A549 (cell line): ENCODE measurements at regions not wholly inside any gene's neighbourhood (a gene's known extent, or its start where the extent isn't known, plus 50 kb on each side); places are given as distances from the start of the nearest gene placed in this dataset.

Experiments used
- ATAC-seq, 2 experiments: fragments of 200-7000 bp in 1 of 2; fragments of >200 bp in 1 of 2; cut with Nextera tagmentation in 1 of 2; cut with Tn5 transposase in 1 of 2; 3 replicates each; pipeline versions ENCODE4 v1.8.0 to v1.9.1; 2018 to 2020; ENCODE audit warnings: mild to moderate bottlenecking in 1 of 2, moderate library complexity in 1 of 2
- CTCF ChIA-PET: fragments of 300-600 bp; sonication (Branson Sonifier 250); formaldehyde crosslinking; extraction: SDS; loops from one replicate; lab custom pipeline; 2021; ENCODE audit warnings: antibody characterized with exemption, inconsistent platforms; lab: Yijun Ruan, JAX
- POLR2A ChIA-PET: fragments of 350-600 bp; formaldehyde crosslinking; extraction: SDS; loops from one replicate; lab custom pipeline; 2021; ENCODE audit warnings: antibody characterized with exemption, inconsistent platforms; lab: Yijun Ruan, JAX
- DNase-seq, 2 experiments: peaks; one replicate each; pipeline versions ENCODE4 v3.0.0 to v3.0.0-alpha.2; 2011 to 2016; ENCODE audit warnings: low read depth in 1 of 2, low spot score in 1 of 2
- FAIRE-seq: peaks from 2 replicates; lab custom pipeline; 2011; peaks lifted over from hg19 to GRCh38; lab: Jason Lieb, UNC
- H3K27ac ChIP-seq, 2 experiments: fragments of >200 bp; sonication (Bioruptor Twin); formaldehyde crosslinking; 3 replicates each; pipeline ENCODE4 v1.5.1; 2016 to 2017
- H3K4me1 ChIP-seq: fragments of >200 bp; sonication (Bioruptor Twin); formaldehyde crosslinking; 3 replicates; pipeline ENCODE4 v1.6.1; 2016
- H3K4me2 ChIP-seq: fragments of >200 bp; sonication (Bioruptor Twin); formaldehyde crosslinking; 3 replicates; pipeline ENCODE4 v1.6.1; 2016
- H3K4me3 ChIP-seq: fragments of >200 bp; sonication (Bioruptor Twin); formaldehyde crosslinking; 3 replicates; pipeline ENCODE4 v1.5.1; 2016
- H3K9me3 ChIP-seq: fragments of >200 bp; sonication (Bioruptor Twin); formaldehyde crosslinking; 3 replicates; pipeline ENCODE4 v1.6.1; 2016
- CBX8 ChIP-seq: fragments of 200-600 bp; sonication (generic); IDR thresholded peaks from 2 replicates; pipeline ENCODE4 v1.6.1; 2016
- CEBPB ChIP-seq, 2 experiments: fragments of >200 bp in 1 of 2; sonication (Bioruptor Twin) in 1 of 2; formaldehyde crosslinking in 1 of 2; IDR thresholded peaks; 2 replicates each; pipeline ENCODE4 v1.6.1; 2012 to 2016
- EP300 ChIP-seq, 2 experiments: fragments of >200 bp; sonication (Bioruptor Twin); formaldehyde crosslinking; IDR thresholded peaks; 2 replicates in 1 of 2; 3 replicates in 1 of 2; pipeline ENCODE4 v1.6.1; 2016 to 2017
- ESRRA ChIP-seq: fragments of 150-350 bp; IDR thresholded peaks from 2 replicates; pipeline ENCODE4 v1.6.1; 2014; ENCODE audit warnings: mild to moderate bottlenecking, low read length, borderline replicate concordance
- FOSL2 ChIP-seq, 2 experiments: fragments of 450-650 bp in 1 of 2; fragments of >200 bp in 1 of 2; sonication (Bioruptor Twin) in 1 of 2; formaldehyde crosslinking; IDR thresholded peaks; 2 replicates each; pipeline versions ENCODE4 v1.5.0 to v1.6.1; 2016 to 2020; ENCODE audit warnings: mild to moderate bottlenecking in 1 of 2, moderate library complexity in 1 of 2
- HES2 ChIP-seq: fragments of >200 bp; sonication (Bioruptor Twin); formaldehyde crosslinking; IDR thresholded peaks from 2 replicates; pipeline ENCODE4 v1.6.1; 2016
- HEYL ChIP-seq: fragments of 250-450 bp; sonication (Bioruptor Pico); IDR thresholded peaks from 2 replicates; pipeline ENCODE4 v1.8.0; 2021; ENCODE audit warnings: mild to moderate bottlenecking, moderate library complexity
- KDM1A ChIP-seq: fragments of 200-600 bp; sonication (generic); IDR thresholded peaks from 2 replicates; pipeline ENCODE4 v1.6.1; 2016; ENCODE audit warnings: low read depth, mild to moderate bottlenecking
- KDM5A ChIP-seq: fragments of 200-600 bp; sonication (generic); IDR thresholded peaks from 2 replicates; pipeline ENCODE4 v1.6.1; 2016; ENCODE audit warnings: antibody characterized with exemption, mild to moderate bottlenecking
- MAZ ChIP-seq: fragments of 150-350 bp; IDR thresholded peaks from 2 replicates; pipeline ENCODE4 v1.6.1; 2014; ENCODE audit warnings: antibody characterized with exemption, low read depth, low read length, borderline replicate concordance
- MYC ChIP-seq: IDR thresholded peaks from 2 replicates; pipeline ENCODE4 v1.6.1; 2012; ENCODE audit warnings: mild to moderate bottlenecking, inconsistent platforms, low read length, improper control_type of control experiment, borderline replicate concordance
- NR3C1 ChIP-seq: fragments of >200 bp; sonication (Bioruptor Twin); formaldehyde crosslinking; IDR thresholded peaks from 3 replicates; pipeline ENCODE4 v1.6.1; 2017
- POLR2A ChIP-seq: IDR thresholded peaks from 2 replicates; pipeline ENCODE4 v1.6.1; 2012; ENCODE audit warnings: mild to moderate bottlenecking, low read length
- RFX5 ChIP-seq: fragments of 450-650 bp; IDR thresholded peaks from 2 replicates; pipeline ENCODE4 v1.7.1; 2014; ENCODE audit warnings: antibody characterized with exemption, mild to moderate bottlenecking, moderate library complexity
- SREBF2 ChIP-seq: fragments of 450-650 bp; IDR thresholded peaks from 2 replicates; pipeline ENCODE4 v1.6.1; 2014; ENCODE audit warnings: mild to moderate bottlenecking, moderate library complexity
- TFCP2L1 ChIP-seq: fragments of 250-450 bp; sonication (Bioruptor Pico); IDR thresholded peaks from 2 replicates; pipeline ENCODE4 v1.5.0; 2021; ENCODE audit warnings: mild to moderate bottlenecking
- ZC3H11A ChIP-seq: fragments of 450-650 bp; IDR thresholded peaks from 2 replicates; pipeline ENCODE4 v1.6.1; 2014; ENCODE audit warnings: antibody characterized with exemption, mild to moderate bottlenecking
- ZSCAN20 ChIP-seq: fragments of 250-450 bp; sonication (Bioruptor Pico); IDR thresholded peaks from 2 replicates; pipeline ENCODE4 v1.8.0; 2022; ENCODE audit warnings: mild to moderate bottlenecking, moderate library complexity
- WGBS: methylation state at CpG from one replicate; pipeline ENCODE4 v1.1.6; 2017; ENCODE audit errors: missing lambda C conversion rate; 5-methylcytosine and 5-hydroxymethylcytosine counted together
- TF ChIP-seq, protein P1 (sequence below): fragments of 200-600 bp; sonication (generic); IDR thresholded peaks from 2 replicates; pipeline ENCODE4 v1.6.1; 2016; ENCODE audit warnings: antibody characterized with exemption, mild to moderate bottlenecking, moderate library complexity
- TF ChIP-seq, protein P2 (sequence below): fragments of 250-450 bp; sonication (Bioruptor Pico); IDR thresholded peaks from 2 replicates; pipeline ENCODE4 v1.5.0; 2020; ENCODE audit warnings: low read depth, mild to moderate bottlenecking, moderate library complexity
- TF ChIP-seq, protein P3 (sequence below): fragments of 450-650 bp; IDR thresholded peaks from 2 replicates; pipeline ENCODE4 v1.6.1; 2014; ENCODE audit warnings: antibody characterized with exemption
- TF ChIP-seq, protein P4 (sequence below): fragments of >200 bp; sonication (Bioruptor Twin); formaldehyde crosslinking; IDR thresholded peaks from 3 replicates; pipeline ENCODE4 v1.5.1; 2016

DNA sequence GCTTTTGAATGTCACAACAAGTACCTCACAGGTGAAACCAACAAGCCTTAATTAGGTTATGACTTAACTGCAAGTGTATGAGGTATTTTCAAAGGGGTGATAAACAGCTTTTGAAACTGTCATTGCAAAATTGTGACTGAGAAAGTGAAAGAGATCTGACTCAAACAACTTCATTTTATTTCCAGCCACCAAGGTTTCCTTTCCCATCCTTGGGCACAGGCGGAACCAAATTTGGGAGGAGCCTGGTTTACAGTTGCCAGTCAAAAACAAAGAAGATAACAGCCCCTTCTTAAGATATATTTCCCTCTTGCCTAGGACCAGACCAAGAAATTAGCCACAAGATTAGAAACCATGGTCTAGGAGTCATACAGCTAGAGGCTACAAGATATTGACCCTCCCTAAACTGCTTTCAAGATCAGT lies 417.1 kb downstream of the CSNK1G3 start:
- ATAC-seq (no peak), DNase-seq (no peak)
- no peak for TF ChIP-seq EP300 (IDR thresholded peaks at IDR 0.05)
- no peak for TF ChIP-seq CEBPB (IDR thresholded peaks at IDR 0.05)
- no peak for TF ChIP-seq ZSCAN20 (CRISPR knock-in tag)
- TF ChIP-seq, protein P1, sequence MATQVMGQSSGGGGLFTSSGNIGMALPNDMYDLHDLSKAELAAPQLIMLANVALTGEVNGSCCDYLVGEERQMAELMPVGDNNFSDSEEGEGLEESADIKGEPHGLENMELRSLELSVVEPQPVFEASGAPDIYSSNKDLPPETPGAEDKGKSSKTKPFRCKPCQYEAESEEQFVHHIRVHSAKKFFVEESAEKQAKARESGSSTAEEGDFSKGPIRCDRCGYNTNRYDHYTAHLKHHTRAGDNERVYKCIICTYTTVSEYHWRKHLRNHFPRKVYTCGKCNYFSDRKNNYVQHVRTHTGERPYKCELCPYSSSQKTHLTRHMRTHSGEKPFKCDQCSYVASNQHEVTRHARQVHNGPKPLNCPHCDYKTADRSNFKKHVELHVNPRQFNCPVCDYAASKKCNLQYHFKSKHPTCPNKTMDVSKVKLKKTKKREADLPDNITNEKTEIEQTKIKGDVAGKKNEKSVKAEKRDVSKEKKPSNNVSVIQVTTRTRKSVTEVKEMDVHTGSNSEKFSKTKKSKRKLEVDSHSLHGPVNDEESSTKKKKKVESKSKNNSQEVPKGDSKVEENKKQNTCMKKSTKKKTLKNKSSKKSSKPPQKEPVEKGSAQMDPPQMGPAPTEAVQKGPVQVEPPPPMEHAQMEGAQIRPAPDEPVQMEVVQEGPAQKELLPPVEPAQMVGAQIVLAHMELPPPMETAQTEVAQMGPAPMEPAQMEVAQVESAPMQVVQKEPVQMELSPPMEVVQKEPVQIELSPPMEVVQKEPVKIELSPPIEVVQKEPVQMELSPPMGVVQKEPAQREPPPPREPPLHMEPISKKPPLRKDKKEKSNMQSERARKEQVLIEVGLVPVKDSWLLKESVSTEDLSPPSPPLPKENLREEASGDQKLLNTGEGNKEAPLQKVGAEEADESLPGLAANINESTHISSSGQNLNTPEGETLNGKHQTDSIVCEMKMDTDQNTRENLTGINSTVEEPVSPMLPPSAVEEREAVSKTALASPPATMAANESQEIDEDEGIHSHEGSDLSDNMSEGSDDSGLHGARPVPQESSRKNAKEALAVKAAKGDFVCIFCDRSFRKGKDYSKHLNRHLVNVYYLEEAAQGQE = no peak
- no peak for TF ChIP-seq RFX5
- TF ChIP-seq, protein P2, sequence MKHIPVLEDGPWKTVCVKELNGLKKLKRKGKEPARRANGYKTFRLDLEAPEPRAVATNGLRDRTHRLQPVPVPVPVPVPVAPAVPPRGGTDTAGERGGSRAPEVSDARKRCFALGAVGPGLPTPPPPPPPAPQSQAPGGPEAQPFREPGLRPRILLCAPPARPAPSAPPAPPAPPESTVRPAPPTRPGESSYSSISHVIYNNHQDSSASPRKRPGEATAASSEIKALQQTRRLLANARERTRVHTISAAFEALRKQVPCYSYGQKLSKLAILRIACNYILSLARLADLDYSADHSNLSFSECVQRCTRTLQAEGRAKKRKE (CRISPR knock-in tag) = no peak
- no peak for TF ChIP-seq KDM1A
- TF ChIP-seq, all 56 proteins: peak for 0
- ChIA-PET POLR2A (no interaction called here), CTCF (no interaction called here)
- no peak overlapping the region for H3K4me3 ChIP-seq
- H3K4me2 ChIP-seq = no peak overlapping the region
- 83% methylated on average over 1 of the region's 1 CpG for WGBS
- H3K27ac ChIP-seq = no peak overlapping the region
- no peaks in the 10 kb centered on the region for H3K4me1 ChIP-seq
- H3K9me3 ChIP-seq = no peaks in the 10 kb centered on the region
- FAIRE-seq = no peak

DNA sequence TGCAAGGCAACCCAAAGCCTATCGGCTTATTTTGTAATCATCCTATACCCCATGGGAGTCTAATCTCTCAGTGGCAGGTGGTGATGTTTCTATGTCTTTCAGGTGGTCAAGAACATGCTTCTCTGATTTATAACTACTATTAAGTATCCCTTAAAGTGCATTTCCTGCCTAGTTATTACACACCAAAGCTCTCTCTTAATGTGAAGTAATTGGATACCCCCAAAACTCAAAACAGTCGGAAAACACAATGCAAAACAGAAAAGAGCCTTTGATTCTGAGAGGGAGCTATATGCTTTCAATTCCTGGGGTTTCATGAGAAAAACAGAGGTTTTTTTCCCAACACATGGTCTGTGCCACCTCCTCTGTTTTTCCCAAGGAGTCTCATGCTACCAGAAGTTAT lies 416.4 kb downstream of the CSNK1G3 start:
- DNase-seq = no peak

More for the DNA sequence above, 416.4 kb downstream of the CSNK1G3 start:
- no peaks in the 10 kb centered on the region for H3K4me1 ChIP-seq
- H3K4me3 ChIP-seq = no peak overlapping the region
- FAIRE-seq (no peak), ATAC-seq (no peak)
- no peak for TF ChIP-seq HEYL
- no peak for TF ChIP-seq FOSL2 (IDR thresholded peaks at IDR 0.05)
- no peak for TF ChIP-seq FOSL2 (CRISPR knock-in tag; IDR thresholded peaks at IDR 0.05)
- TF ChIP-seq, protein P3, sequence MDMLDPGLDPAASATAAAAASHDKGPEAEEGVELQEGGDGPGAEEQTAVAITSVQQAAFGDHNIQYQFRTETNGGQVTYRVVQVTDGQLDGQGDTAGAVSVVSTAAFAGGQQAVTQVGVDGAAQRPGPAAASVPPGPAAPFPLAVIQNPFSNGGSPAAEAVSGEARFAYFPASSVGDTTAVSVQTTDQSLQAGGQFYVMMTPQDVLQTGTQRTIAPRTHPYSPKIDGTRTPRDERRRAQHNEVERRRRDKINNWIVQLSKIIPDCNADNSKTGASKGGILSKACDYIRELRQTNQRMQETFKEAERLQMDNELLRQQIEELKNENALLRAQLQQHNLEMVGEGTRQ = no peak
- no peak for TF ChIP-seq KDM5A
- TF ChIP-seq POLR2A = no peak
- no peak for TF ChIP-seq TFCP2L1 (CRISPR knock-in tag)
- no peak for TF ChIP-seq NR3C1
- no peak for TF ChIP-seq HES2
- TF ChIP-seq, protein P4, sequence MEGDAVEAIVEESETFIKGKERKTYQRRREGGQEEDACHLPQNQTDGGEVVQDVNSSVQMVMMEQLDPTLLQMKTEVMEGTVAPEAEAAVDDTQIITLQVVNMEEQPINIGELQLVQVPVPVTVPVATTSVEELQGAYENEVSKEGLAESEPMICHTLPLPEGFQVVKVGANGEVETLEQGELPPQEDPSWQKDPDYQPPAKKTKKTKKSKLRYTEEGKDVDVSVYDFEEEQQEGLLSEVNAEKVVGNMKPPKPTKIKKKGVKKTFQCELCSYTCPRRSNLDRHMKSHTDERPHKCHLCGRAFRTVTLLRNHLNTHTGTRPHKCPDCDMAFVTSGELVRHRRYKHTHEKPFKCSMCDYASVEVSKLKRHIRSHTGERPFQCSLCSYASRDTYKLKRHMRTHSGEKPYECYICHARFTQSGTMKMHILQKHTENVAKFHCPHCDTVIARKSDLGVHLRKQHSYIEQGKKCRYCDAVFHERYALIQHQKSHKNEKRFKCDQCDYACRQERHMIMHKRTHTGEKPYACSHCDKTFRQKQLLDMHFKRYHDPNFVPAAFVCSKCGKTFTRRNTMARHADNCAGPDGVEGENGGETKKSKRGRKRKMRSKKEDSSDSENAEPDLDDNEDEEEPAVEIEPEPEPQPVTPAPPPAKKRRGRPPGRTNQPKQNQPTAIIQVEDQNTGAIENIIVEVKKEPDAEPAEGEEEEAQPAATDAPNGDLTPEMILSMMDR = no peak
- no peak for TF ChIP-seq MAZ
- TF ChIP-seq SREBF2 = no peak
- no peak for TF ChIP-seq ZC3H11A
- TF ChIP-seq MYC = no peak
- TF ChIP-seq CBX8 = no peak
- TF ChIP-seq ESRRA = no peak
- H3K27ac ChIP-seq = no peak overlapping the region
- WGBS = 75% methylated on average over 2 of the region's 2 CpGs
- H3K4me2 ChIP-seq = no peak overlapping the region
- CTCF ChIA-PET = no interaction called here
- no peaks in the 10 kb centered on the region for H3K9me3 ChIP-seq
- POLR2A ChIA-PET = no interaction called here
